ENCODE measurements at regions not wholly inside any gene's neighbourhood (a gene's known extent, or its start where the extent isn't known, plus 50 kb on each side); places are given as distances from the start of the nearest gene placed in this dataset.

GRCh38 chr18:8458546-8459215, 150.6 kb upstream of the RAB12 start:
- Histone ChIP-seq H3K27me3 (ENCODE audit: control insufficient read depth, insufficient read depth, low read length) (peaks cover 20% of the 10 kb centered on the region), H3K4me2 (ENCODE audit: low read depth, low read length) (no peak overlapping the region), H4K5ac (ENCODE audit: low read depth, low read length) (no peak overlapping the region), H2BK20ac (ENCODE audit: low read depth, low read length) (no peak overlapping the region), H3K27ac (ENCODE audit: insufficient read depth, low read length) (no peak overlapping the region), H4K8ac (ENCODE audit: low read depth in 2 of 2, low read length in 2 of 2) (no peak overlapping the region), H3K36me3 (ENCODE audit: control insufficient read depth, insufficient read depth, low read length) (no peaks in the 10 kb centered on the region), H2AFZ (replicated peaks; ENCODE audit: low read length, poor library complexity) (no peak overlapping the region), H4K20me1 (ENCODE audit: insufficient read depth, low read length) (no peaks in the 10 kb centered on the region), H2AK5ac (ENCODE audit: low read depth, low read length) (no peak overlapping the region), H3K23ac (ENCODE audit: low read depth, low read length) (no peak overlapping the region), H3K4me3 (ENCODE audit: insufficient read depth, low read depth, low read length) (no peak overlapping the region), H3K9me1 (ENCODE audit: insufficient read depth, low read length) (no peaks in the 10 kb centered on the region), H3K4ac (ENCODE audit: low read depth, low read length) (no peak overlapping the region), H3K9me3 (ENCODE audit: control insufficient read depth, insufficient read depth, low read length) (no peaks in the 10 kb centered on the region), H2BK5ac (ENCODE audit: low read depth, low read length, poor library complexity, severe bottlenecking) (no peak overlapping the region), H3K18ac (ENCODE audit: low read depth, low read length) (no peak overlapping the region), H2BK120ac (ENCODE audit: low read depth, low read length) (no peak overlapping the region), H3K79me1 (ENCODE audit: low read depth in 1 of 2, low read length in 2 of 2) (no peaks in the 10 kb centered on the region), H3K56ac (ENCODE audit: extremely low read depth, insufficient read depth, low read length) (no peak overlapping the region), H4K91ac (ENCODE audit: insufficient read depth, low read depth, low read length) (no peak overlapping the region), H3K4me1 (ENCODE audit: control insufficient read depth, insufficient read depth, low read length) (no peaks in the 10 kb centered on the region), H2AK9ac (replicated peaks; ENCODE audit: low read depth, low read length, poor library complexity) (no peak overlapping the region), H3K9ac (ENCODE audit: low read depth, low read length) (no peak overlapping the region), H2BK15ac (ENCODE audit: low read depth, low read length) (no peak overlapping the region), H3K14ac (replicated peaks; ENCODE audit: low read depth, low read length) (no peak overlapping the region)
- DNase-seq (no peak), ATAC-seq (ENCODE audit: low read depth) (no peak)
- no peak for TF ChIP-seq CHD1 (IDR thresholded peaks at IDR 0.05; ENCODE audit: low read depth, low read length)
- TF ChIP-seq RCOR1 (IDR thresholded peaks at IDR 0.05; ENCODE audit: insufficient replicate concordance, low read length), result no peak
- TF ChIP-seq BHLHE40 (IDR thresholded peaks at IDR 0.05; ENCODE audit: low read depth, low read length), result no peak
- no peak for TF ChIP-seq RAD21 (IDR thresholded peaks at IDR 0.05; ENCODE audit: low read length)
- TF ChIP-seq CEBPB (IDR thresholded peaks at IDR 0.05; ENCODE audit: low read depth, low read length), result no peak
- no peak for TF ChIP-seq MXI1 (IDR thresholded peaks at IDR 0.05; ENCODE audit: borderline replicate concordance, low read depth, low read length)
- BruUV-seq (replicated peaks), result no TSS peak
- ChIA-PET POLR2A (ENCODE audit: unreplicated experiment) (no interaction called here), CTCF (no interaction called here)
- in situ Hi-C loops (cut with MboI; ENCODE audit: low sequenced_read_pairs), result no loop called here
- dilution Hi-C loops (cut with HindIII; ENCODE audit: low sequenced_read_pairs, unreplicated experiment), result no loop called here
- WGBS, 2 experiments (ENCODE audit: extremely low coverage in 2 of 2, insufficient read length in 1 of 2), result 62% methylated on average over 10 of the region's 17 CpGs; no CpG with 5 or more reads in 1 of the 2 experiments
- intact Hi-C loops (cut with micrococcal nuclease), result no loop called here
